PFSK-1 (cell line): ENCODE measurements at regions not wholly inside any gene's neighbourhood (a gene's known extent, or its start where the extent isn't known, plus 50 kb on each side); places are given as distances from the start of the nearest gene placed in this dataset.

Source experiments
- FOXP2 ChIP-seq: optimal IDR thresholded peaks from 2 replicates; pipeline ENCODE3; 2011; ENCODE audit warnings: borderline replicate concordance, control low read depth, inconsistent platforms; ENCODE audit not compliant: insufficient read depth; ENCODE audit errors: extremely low read length, extremely low read depth
- POLR2AphosphoS5 ChIP-seq: IDR thresholded peaks from 2 replicates; pipeline ENCODE4 v1.6.1; 2012; ENCODE audit warnings: low read depth, mild to moderate bottlenecking, control low read depth, low read length, moderate library complexity
- REST ChIP-seq, 2 experiments: IDR thresholded peaks; 2 replicates each; pipeline versions ENCODE4 v1.6.1 to v1.8.0; 2011 to 2012; ENCODE audit warnings: low read depth in 2 of 2, low read length in 2 of 2, control low read depth in 1 of 2, inconsistent platforms in 1 of 2, mild to moderate bottlenecking in 1 of 2, moderate library complexity in 1 of 2; ENCODE audit not compliant: insufficient read depth in 1 of 2
- SIN3A ChIP-seq: IDR thresholded peaks from 2 replicates; pipeline ENCODE4 v1.6.1; 2012; ENCODE audit warnings: mild to moderate bottlenecking, low read length, moderate library complexity, borderline replicate concordance; ENCODE audit not compliant: insufficient read depth
- TAF1 ChIP-seq: IDR thresholded peaks from 2 replicates; pipeline ENCODE4 v1.6.1; 2012; ENCODE audit warnings: low read length, control low read depth, borderline replicate concordance; ENCODE audit not compliant: insufficient read depth

GRCh38 chr5:152883066-152883775 is 478.1 kb upstream of the NMUR2 start:
- no peak for TF ChIP-seq FOXP2
- no peak for TF ChIP-seq POLR2AphosphoS5
- TF ChIP-seq SIN3A, result no peak
- no peak for TF ChIP-seq REST (IDR thresholded peaks at IDR 0.05; ENCODE audit: insufficient read depth in 1 of 2, low read depth in 2 of 2, low read length in 2 of 2)
- no peak for TF ChIP-seq TAF1

- TF ChIP-seq SIN3A (no peak), REST (IDR thresholded peaks at IDR 0.05; ENCODE audit: insufficient read depth in 1 of 2, low read depth in 2 of 2, low read length in 2 of 2) (no peak), POLR2AphosphoS5 (no peak), FOXP2 (no peak), TAF1 (no peak)
These were observed 478.9 kb upstream of the NMUR2 start for GRCh38 chr5:152884006-152884405.

- TF ChIP-seq POLR2AphosphoS5, result no peak
- no peak for TF ChIP-seq SIN3A
- TF ChIP-seq REST (IDR thresholded peaks at IDR 0.05; ENCODE audit: insufficient read depth in 1 of 2, low read depth in 2 of 2, low read length in 2 of 2), result no peak
- no peak for TF ChIP-seq FOXP2
- no peak for TF ChIP-seq TAF1
These were observed 495.3 kb upstream of the NMUR2 start for GRCh38 chr5:152900332-152900731.

- TF ChIP-seq REST (IDR thresholded peaks at IDR 0.05; ENCODE audit: insufficient read depth in 1 of 2, low read depth in 2 of 2, low read length in 2 of 2) (no peak), FOXP2 (no peak), TAF1 (no peak), SIN3A (no peak), POLR2AphosphoS5 (no peak)
These were observed 496.7 kb upstream of the NMUR2 start for GRCh38 chr5:152901754-152902153.

GRCh38 chr5:152905286-152905685 is 500.2 kb upstream of the NMUR2 start:
- TF ChIP-seq FOXP2, result no peak
- no peak for TF ChIP-seq POLR2AphosphoS5
- TF ChIP-seq REST (IDR thresholded peaks at IDR 0.05; ENCODE audit: insufficient read depth in 1 of 2, low read depth in 2 of 2, low read length in 2 of 2), result no peak
- TF ChIP-seq SIN3A, result no peak
- no peak for TF ChIP-seq TAF1
